GM04503 (cell line): ENCODE measurements at regions not wholly inside any gene's neighbourhood (a gene's known extent, or its start where the extent isn't known, plus 50 kb on each side); places are given as distances from the start of the nearest gene placed in this dataset.
"Not testable (repeated sequence)": the region's sequence is repeated elsewhere in the genome, so short reads cannot be mapped to it uniquely, and the experiment has no call there.

Experiments used
- DNase-seq: peaks from one replicate; pipeline ENCODE4 v3.0.0-alpha.2; 2012; ENCODE audit warnings: low read depth

DNA sequence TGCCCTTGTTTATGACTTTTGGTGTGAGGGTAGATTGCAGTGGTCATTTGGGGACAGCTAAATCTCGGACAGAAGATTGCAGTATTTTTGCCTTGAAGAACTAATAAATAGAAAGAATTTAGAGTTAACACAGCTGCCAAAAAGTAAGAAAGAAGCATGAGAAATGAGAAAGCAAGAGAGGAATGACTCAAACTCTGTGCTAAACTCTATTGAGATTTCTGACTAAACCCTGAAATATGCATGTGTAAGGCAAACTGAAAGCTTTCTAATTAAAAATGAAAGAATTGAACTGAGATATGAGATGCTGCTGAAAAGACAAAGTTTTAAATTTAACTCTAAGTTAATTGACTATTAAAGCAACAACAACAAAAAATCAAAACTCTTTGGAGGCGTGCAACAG lies 791.3 kb downstream of the RAB28 start:
- DNase-seq: no peak

- DNase-seq: no peak
These were observed 793.0 kb downstream of the RAB28 start for GRCh38 chr4:12691168-12691567.

DNA sequence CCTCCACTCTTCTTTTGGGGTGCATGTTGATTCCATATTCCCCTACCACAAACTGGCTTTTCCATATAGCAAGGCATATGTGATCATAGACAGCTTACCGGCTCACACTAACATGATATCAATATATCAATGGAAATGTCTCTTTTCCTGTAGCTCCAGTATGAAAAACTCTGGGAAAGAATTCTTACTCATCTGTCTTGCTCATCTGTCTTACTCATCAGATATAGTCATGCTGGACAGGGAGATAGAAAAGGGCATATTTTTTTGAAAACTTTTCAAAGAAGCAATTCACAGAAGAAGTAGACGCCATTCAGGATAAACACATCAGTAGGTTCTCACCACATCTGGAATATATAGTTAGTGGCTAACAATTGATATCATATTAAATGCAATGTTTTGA lies 794.7 kb downstream of the RAB28 start:
- no peak for DNase-seq

DNA sequence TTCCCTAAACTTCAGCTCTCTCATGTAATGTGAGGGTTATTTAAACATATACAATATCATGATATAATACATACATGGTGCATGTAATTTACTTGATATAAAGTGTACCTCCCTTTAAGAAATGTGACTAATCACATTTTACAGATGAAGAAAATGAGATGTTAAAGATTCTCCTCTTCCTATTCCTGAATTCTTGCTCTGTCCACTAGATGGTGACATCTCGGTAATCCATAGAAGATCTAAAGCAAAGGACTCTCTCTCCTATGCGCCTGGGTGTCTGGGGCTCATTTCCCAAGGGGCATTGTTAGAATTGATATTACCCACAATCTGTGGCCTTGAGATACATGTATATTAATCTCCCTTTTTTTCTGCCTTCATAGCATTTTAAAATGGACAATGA lies 804.9 kb downstream of the RAB28 start:
- no peak for DNase-seq

- no peak for DNase-seq
These were observed 810.0 kb downstream of the RAB28 start for GRCh38 chr4:12674184-12674583.

GRCh38 chr4:12672303-12672702 lies 811.8 kb downstream of the RAB28 start:
- no peak for DNase-seq

GRCh38 chr4:12658146-12658545 lies 826.0 kb downstream of the RAB28 start:
- no peak for DNase-seq

GRCh38 chr4:12651876-12652275 lies 832.3 kb downstream of the RAB28 start:
- DNase-seq: no peak

DNA sequence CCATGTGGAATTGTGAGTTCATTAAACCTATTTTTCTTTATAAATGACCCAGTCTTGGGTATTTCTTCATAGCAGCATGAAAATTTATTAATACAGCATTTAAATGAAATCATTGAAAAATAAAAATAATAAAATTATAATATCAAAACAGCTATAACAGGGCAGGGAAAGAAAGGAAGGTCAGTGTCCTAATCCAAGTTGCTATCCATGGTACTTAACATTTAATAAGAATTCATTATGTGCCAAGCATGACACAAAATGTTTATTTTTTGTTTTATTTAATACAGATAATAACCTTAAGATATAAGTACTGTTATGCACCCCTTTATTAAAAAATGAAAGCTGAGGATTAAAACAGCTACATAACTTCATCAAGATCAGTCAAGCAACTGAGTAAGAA lies 838.4 kb downstream of the RAB28 start:
- DNase-seq: no peak

- DNase-seq: no peak
These were observed 839.9 kb downstream of the RAB28 start for GRCh38 chr4:12644261-12644660.

GRCh38 chr4:12636191-12636590 lies 847.9 kb downstream of the RAB28 start:
- DNase-seq: no peak

DNA sequence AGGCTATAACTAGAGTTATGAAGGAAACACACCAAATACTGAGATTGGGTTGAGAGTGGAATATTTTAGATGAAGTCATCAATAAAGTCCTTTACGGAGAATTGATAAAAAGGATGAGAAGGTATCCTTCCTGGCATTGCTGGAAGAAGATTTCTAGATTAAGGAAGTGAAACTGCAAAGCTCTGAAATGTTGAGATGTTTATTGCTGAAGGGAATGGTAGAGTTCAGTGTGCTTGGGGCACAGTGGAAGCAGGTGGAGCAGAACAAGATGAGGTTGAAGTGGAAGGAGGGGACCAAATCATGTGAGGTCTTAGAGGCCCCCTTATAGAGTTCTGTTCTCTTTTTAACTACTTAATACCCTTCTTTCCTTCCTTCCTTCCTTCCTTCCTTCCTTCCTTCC lies 848.5 kb downstream of the RAB28 start:
- no peak for DNase-seq

DNA sequence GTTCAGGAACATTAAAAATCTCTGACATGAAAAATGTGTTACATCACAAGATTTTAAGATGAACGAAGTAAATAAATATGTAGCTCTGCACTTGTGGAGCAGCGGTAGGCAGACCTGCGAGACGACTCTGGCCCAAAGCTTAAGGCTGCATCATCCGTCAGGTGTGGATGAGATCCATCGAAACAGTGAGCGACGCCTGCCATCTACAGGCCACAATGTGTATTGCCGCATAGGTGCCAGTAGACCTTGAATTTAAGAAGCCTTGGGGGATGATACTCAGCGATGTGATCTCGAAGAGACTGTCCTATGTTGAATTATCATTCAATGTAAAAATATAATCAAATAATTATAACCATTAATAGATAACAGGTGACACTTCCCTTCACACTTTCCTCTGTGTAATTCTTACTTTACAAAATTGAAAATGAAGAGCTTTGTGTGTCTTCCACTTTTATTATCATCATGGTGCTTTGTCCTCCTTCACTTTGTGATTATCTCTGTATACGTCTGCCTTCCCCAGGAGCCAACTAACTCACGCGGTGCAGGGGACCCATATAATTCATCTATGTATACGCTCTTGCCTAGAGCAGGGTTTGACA lies 851.0 kb downstream of the RAB28 start:
- no peak for DNase-seq

DNA sequence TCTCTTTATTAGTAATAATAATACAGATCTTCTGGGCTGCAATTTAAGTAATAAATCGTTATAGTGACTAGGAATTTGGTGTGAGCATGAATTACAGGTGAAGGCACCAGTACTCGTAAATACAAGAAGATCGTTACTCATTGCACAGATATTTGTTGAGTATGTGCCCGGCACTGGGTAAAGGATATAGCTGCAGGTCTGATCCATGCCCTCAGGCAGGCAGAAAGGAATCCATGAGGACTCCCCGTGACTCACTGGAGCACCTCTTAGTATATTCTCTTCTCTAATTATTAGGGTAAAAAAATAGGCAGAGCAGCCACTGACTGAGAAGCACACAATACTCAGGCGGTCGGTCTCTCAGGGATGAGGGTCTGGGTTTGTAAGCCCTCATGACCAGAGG lies 868.3 kb downstream of the RAB28 start:
- no peak for DNase-seq

- DNase-seq: no peak
These were observed 871.3 kb downstream of the RAB28 start for GRCh38 chr4:12612876-12613275.

- DNase-seq: not testable (repeated sequence)
These were observed 874.8 kb downstream of the RAB28 start for GRCh38 chr4:12609212-12609875.

DNA sequence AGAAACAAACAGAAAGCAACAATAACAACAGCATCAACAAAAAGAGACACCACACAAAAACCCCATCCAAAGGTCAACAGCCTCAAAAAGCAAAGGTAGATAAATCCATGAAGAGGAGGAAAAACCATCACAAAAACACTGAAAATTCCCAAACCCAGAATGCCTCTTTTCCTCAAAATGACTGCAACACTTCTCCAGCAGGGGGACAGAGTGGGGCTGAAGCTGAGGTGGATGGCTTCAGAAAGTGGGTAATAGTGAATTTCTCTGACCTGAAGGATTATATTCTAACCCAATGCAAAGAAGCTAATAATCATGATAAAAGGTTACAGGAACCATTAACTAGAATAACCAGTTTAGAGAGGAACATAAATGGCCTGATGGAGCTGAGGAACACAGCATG lies 888.2 kb downstream of the RAB28 start:
- DNase-seq: no peak

DNA sequence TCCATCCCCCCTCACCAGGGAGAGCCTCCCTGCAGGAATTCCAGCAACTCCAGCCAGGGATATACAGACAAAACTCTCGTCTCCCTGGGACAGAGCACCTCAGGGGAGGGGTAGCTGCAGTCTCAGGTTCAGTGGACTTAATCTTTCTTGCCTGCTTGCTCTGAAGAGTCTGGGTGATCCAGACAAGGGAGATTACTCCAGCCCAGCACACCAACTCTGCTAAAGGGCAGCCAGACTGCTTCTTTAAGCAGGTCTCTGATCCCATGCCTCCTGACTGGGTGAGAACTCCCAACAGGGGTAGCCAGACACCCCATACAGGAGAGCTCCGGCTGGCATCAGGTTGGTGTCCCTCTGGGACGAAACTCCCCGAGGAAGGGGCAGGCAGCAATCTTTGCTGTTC lies 888.7 kb downstream of the RAB28 start:
- DNase-seq: no peak

- DNase-seq: no peak
These were observed 895.6 kb downstream of the RAB28 start for GRCh38 chr4:12588582-12588981.

- DNase-seq: no peak
These were observed 897.7 kb downstream of the RAB28 start for GRCh38 chr4:12586242-12587006.

GRCh38 chr4:12584116-12584875 lies 899.8 kb downstream of the RAB28 start:
- DNase-seq: no peak

- DNase-seq: no peak
These were observed 900.9 kb downstream of the RAB28 start for GRCh38 chr4:12583275-12583674.

GRCh38 chr4:12580787-12581186 lies 903.4 kb downstream of the RAB28 start:
- no peak for DNase-seq
